ENCODE measurements at regions not wholly inside any gene's neighbourhood (a gene's known extent, or its start where the extent isn't known, plus 50 kb on each side); places are given as distances from the start of the nearest gene placed in this dataset.
"Not testable (repeated sequence)": the region's sequence is repeated elsewhere in the genome, so short reads cannot be mapped to it uniquely, and the experiment has no call there.

DNA sequence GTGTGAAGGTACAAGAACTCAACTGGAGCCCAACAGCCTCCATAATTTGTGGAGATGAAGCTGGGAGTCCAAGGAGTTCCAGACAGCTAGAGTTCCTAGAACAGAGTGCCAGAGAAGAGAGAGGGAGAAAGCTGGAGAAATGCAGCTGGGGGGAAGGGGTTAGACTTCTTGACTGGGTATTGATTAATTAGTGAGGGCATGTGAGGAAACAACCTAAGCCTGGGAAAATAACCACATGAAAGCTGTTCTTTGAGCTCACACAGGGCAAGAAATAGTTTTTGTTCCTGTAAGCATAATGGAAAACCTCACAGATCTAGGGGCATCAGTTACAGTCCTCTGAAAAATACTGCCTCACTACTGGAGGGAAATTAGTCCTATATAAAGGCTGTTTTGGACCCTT is 230.5 kb upstream of the FKBP1C start:
- TF ChIP-seq POLR2A (IDR thresholded peaks at IDR 0.05), result no peak
- TF ChIP-seq, protein P1, sequence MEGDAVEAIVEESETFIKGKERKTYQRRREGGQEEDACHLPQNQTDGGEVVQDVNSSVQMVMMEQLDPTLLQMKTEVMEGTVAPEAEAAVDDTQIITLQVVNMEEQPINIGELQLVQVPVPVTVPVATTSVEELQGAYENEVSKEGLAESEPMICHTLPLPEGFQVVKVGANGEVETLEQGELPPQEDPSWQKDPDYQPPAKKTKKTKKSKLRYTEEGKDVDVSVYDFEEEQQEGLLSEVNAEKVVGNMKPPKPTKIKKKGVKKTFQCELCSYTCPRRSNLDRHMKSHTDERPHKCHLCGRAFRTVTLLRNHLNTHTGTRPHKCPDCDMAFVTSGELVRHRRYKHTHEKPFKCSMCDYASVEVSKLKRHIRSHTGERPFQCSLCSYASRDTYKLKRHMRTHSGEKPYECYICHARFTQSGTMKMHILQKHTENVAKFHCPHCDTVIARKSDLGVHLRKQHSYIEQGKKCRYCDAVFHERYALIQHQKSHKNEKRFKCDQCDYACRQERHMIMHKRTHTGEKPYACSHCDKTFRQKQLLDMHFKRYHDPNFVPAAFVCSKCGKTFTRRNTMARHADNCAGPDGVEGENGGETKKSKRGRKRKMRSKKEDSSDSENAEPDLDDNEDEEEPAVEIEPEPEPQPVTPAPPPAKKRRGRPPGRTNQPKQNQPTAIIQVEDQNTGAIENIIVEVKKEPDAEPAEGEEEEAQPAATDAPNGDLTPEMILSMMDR (IDR thresholded peaks at IDR 0.05), result no peak
- no peak for DNase-seq
- no peaks in the 10 kb centered on the region for H3K9me3 ChIP-seq

DNA sequence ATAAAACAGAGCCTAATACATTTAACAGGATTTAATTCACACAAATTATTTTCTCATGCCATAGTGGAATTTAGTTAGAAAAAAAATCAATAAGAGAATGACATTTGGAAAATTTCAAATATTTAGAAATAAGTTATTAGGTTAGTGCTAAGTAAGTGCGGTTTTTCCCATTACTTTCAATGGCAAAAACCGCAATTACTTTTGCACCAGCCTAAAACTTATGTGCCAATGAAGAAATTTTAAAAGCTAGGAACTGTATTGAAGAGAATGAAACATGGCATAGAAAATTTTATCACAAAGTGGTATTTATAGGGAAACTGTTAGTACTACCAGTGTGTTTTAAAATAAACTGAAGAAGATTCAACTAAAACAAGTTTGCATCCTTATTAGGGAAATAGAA is 228.3 kb upstream of the FKBP1C start:
- 33 to 68% methylated on average over 2 of the region's 2 CpGs for WGBS, 2 donors
- intact Hi-C loops (cut with DNase I), result no loop called here
- H3K9me3 ChIP-seq, result no peaks in the 10 kb centered on the region

More for the DNA sequence above, 230.5 kb upstream of the FKBP1C start:
- Histone ChIP-seq H3K27ac (no peak overlapping the region), H3K36me3 (no peaks in the 10 kb centered on the region), H3K4me1 (no peaks in the 10 kb centered on the region), H3K4me3 (no peak overlapping the region), H3K27me3 (no peaks in the 10 kb centered on the region)
- intact Hi-C loops (cut with DNase I), result no loop called here

DNA sequence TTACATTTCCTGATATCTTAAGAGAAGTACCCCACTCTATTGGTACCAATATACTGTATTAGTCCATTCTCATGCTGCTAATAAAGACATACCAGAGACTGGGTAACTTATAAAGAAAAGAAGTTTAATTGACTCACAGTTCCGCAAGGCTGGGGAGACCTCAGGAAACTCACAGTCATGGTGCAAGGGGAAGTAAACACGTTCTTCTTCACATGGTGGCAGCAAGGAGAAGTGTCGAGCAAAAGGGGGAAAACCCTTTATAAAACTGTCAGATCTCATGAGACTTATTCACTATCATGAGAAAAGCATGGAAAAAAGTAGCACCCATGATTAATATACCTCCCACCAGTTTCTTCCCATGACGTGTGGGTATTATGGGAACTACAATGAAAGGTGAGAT is 219.6 kb upstream of the FKBP1C start:
- H3K9me3 ChIP-seq; H3K27ac ChIP-seq; H3K4me3 ChIP-seq; H3K4me1 ChIP-seq; H3K27me3 ChIP-seq; H3K36me3 ChIP-seq; intact Hi-C loops (cut with DNase I); DNase-seq: not testable (repeated sequence)
- WGBS, 2 donors, result 62 to 69% methylated on average over 4 of the region's 4 CpGs

More for the DNA sequence above, 228.3 kb upstream of the FKBP1C start:
- TF ChIP-seq, protein P1 (IDR thresholded peaks at IDR 0.05), result no peak
- no peak for TF ChIP-seq POLR2A (IDR thresholded peaks at IDR 0.05)
- Histone ChIP-seq H3K4me1 (no peaks in the 10 kb centered on the region), H3K36me3 (no peaks in the 10 kb centered on the region), H3K4me3 (no peak overlapping the region), H3K27me3 (no peaks in the 10 kb centered on the region), H3K27ac (no peak overlapping the region)
- no peak for DNase-seq

DNA sequence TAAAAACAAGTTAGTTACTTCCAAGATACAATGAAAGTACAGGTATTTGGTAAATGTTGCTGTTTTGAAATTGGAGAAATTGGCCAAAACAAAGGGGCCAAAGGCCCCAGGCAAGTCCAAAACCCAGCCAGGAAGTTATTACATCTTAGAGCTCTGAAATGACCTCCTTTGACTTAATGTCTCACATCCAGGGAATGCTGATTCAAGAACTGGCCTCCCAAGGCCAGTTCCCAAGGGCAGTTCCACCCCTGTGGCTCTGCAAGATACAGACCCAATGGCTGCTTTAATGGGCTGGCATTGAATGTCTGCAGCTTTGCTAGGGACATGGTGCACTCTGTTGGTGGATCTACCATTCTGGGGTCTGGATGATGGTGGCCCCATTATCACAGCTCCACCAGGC is 217.3 kb upstream of the FKBP1C start:
- Histone ChIP-seq H3K27me3 (no peaks in the 10 kb centered on the region), H3K4me3 (no peak overlapping the region), H3K36me3 (no peaks in the 10 kb centered on the region), H3K4me1 (no peaks in the 10 kb centered on the region), H3K9me3 (peaks cover 0 to 3% (median 0%) of the 10 kb centered on the region in 3 donors), H3K27ac (no peak overlapping the region)
- no peak for DNase-seq
- TF ChIP-seq POLR2A (IDR thresholded peaks at IDR 0.05), result no peak
- TF ChIP-seq, protein P1 (IDR thresholded peaks at IDR 0.05), result no peak
- intact Hi-C loops (cut with DNase I), result no loop called here

DNA sequence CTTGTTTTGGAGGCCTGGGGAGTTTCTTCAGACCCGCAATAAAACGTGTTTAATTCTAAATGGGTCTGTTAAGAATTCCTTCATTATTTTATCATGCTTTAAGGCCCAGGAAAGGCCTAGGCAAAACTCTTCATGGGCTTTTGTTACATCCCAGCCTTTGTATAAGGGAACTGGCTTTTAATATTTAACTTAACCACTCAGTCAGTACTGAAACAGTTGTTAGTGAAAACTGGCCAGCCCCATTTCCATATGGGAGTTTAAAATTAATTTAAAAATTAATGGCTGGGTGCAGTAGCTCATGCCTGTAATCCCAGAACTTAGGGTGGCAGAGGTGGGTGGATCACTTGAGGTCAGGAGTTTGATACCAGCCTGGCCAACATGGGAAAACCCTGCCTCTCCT is 213.2 kb upstream of the FKBP1C start:
- no peaks in the 10 kb centered on the region for H3K27me3 ChIP-seq
- no peaks in the 10 kb centered on the region for H3K9me3 ChIP-seq
- H3K4me3 ChIP-seq, result no peak overlapping the region
- WGBS, 2 donors, result 75 to 78% methylated on average over 2 of the region's 2 CpGs
- intact Hi-C loops (cut with DNase I), result no loop called here
- DNase-seq, result no peak
- H3K36me3 ChIP-seq, result no peaks in the 10 kb centered on the region
- H3K27ac ChIP-seq, result no peak overlapping the region
- TF ChIP-seq, protein P1 (IDR thresholded peaks at IDR 0.05), result no peak
- no peak for TF ChIP-seq POLR2A (IDR thresholded peaks at IDR 0.05)
- no peaks in the 10 kb centered on the region for H3K4me1 ChIP-seq

DNA sequence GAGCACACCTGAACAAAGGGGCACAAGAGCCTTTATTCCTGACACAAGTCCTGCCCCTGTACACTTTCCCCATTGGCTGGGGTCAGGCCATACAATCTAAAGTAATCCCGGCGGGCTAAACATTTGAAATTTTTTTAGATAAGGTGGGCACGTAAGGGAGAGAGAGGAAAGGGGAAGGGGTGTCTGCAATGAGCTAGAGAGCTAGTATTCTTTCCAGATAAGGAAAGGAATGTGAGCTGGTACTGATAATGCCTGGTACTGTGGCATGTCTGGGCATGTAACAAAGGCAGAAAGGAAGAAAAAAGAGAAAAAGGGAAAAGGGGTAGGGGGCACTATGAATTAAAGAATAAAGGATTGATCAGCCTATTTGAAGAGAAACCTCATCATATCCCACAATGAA is 212.0 kb upstream of the FKBP1C start:
- intact Hi-C loops (cut with DNase I); H3K9me3 ChIP-seq; DNase-seq; H3K27ac ChIP-seq; H3K4me3 ChIP-seq; H3K4me1 ChIP-seq; H3K27me3 ChIP-seq; H3K36me3 ChIP-seq: not testable (repeated sequence)
- WGBS, 2 donors, result 7 to 19% methylated on average over 3 of the region's 3 CpGs

Measured in esophagus squamous epithelium (tissue), 5 donors.